ENCODE measurements at regions not wholly inside any gene's neighbourhood (a gene's known extent, or its start where the extent isn't known, plus 50 kb on each side); places are given as distances from the start of the nearest gene placed in this dataset.

DNA sequence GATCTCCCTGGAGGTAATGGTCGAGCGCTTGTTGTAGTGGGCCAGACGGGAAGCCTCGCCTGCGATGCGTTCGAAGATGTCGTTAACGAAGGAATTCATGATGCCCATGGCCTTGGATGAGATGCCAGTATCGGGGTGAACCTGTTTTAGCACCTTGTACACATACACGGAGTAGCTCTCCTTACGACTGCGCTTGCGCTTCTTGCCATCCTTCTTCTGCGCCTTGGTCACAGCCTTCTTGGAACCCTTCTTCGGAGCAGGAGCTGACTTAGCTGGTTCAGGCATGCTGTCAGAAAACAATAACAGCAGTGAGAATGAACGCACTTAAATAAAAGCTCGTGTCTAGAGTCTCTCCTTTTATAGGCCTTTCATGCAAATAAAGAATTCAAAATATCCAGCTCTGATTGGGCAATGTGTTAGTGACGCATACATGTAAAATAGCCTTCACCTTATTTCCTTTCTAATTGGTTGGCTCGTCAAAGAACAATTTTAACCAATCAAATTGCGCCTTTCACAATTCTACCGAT is 129.2 kb downstream of the HFE start (continued):
- TF ChIP-seq, protein P1, sequence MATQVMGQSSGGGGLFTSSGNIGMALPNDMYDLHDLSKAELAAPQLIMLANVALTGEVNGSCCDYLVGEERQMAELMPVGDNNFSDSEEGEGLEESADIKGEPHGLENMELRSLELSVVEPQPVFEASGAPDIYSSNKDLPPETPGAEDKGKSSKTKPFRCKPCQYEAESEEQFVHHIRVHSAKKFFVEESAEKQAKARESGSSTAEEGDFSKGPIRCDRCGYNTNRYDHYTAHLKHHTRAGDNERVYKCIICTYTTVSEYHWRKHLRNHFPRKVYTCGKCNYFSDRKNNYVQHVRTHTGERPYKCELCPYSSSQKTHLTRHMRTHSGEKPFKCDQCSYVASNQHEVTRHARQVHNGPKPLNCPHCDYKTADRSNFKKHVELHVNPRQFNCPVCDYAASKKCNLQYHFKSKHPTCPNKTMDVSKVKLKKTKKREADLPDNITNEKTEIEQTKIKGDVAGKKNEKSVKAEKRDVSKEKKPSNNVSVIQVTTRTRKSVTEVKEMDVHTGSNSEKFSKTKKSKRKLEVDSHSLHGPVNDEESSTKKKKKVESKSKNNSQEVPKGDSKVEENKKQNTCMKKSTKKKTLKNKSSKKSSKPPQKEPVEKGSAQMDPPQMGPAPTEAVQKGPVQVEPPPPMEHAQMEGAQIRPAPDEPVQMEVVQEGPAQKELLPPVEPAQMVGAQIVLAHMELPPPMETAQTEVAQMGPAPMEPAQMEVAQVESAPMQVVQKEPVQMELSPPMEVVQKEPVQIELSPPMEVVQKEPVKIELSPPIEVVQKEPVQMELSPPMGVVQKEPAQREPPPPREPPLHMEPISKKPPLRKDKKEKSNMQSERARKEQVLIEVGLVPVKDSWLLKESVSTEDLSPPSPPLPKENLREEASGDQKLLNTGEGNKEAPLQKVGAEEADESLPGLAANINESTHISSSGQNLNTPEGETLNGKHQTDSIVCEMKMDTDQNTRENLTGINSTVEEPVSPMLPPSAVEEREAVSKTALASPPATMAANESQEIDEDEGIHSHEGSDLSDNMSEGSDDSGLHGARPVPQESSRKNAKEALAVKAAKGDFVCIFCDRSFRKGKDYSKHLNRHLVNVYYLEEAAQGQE (IDR thresholded peaks at IDR 0.05) = no peak
- peak; percentile 10 for TF ChIP-seq FOXA2 (IDR thresholded peaks at IDR 0.05)
- peak; percentile 37 for TF ChIP-seq YY1 (IDR thresholded peaks at IDR 0.05)
- TF ChIP-seq EGR1 (IDR thresholded peaks at IDR 0.05; ENCODE audit: low read depth in 2 of 2) = no peak
- TF ChIP-seq SP1 (IDR thresholded peaks at IDR 0.05) = peak; percentile 88
- no peak for TF ChIP-seq HNF4G (IDR thresholded peaks at IDR 0.05)
- TF ChIP-seq, protein P2, sequence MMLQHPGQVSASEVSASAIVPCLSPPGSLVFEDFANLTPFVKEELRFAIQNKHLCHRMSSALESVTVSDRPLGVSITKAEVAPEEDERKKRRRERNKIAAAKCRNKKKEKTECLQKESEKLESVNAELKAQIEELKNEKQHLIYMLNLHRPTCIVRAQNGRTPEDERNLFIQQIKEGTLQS (IDR thresholded peaks at IDR 0.05) = no peak
- TF ChIP-seq, protein P3, sequence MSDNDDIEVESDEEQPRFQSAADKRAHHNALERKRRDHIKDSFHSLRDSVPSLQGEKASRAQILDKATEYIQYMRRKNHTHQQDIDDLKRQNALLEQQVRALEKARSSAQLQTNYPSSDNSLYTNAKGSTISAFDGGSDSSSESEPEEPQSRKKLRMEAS (IDR thresholded peaks at IDR 0.05) = peak; percentile 86

DNA sequence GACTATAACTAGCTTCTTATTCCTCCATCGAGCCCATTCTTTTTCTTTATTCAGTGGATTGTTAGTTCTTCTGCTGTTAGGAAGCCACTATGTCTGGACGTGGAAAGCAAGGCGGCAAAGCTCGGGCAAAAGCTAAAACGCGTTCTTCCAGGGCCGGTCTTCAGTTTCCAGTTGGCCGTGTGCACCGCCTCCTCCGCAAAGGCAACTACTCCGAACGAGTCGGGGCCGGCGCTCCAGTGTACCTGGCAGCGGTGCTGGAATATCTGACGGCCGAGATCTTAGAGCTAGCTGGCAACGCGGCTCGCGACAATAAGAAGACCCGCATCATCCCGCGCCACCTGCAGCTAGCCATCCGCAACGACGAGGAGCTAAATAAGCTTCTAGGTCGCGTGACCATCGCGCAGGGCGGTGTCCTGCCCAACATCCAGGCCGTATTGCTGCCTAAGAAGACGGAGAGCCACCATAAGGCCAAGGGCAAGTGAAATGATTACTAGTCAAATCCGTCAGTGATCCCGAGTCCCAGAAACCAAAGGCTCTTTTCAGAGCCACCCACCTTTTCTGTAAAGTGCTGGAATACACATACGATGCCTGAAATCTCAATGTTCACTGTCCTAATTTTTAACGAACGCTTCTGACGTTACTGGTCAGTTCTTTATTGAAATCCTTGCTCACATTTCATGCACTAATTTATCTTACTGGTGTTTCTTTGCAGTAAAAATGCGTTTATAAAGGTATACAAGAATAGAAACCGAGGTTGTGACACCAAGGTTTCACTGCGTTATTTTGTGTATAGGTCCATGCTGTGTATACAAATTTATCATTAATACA is 129.9 kb downstream of the HFE start:
- H3K9ac ChIP-seq (ENCODE audit: low read depth in 1 of 2, low read length in 2 of 2) = peak overlapping the region; percentile 58 to 96
- H3K9me3 ChIP-seq (ENCODE audit: control insufficient read depth in 4 of 4, low read length in 3 of 4) = no peaks in the 10 kb centered on the region
- peaks cover 0 to 27% (median 18%) of the 10 kb centered on the region in 4 donors for H3K4me1 ChIP-seq (ENCODE audit: control insufficient read depth in 4 of 4, insufficient read depth in 4 of 4, low read length in 3 of 4)
- peak overlapping the region; percentile 86 to 89 for H3K27ac ChIP-seq (ENCODE audit: low read depth in 1 of 2, low read length in 2 of 2)
- peak overlapping the region; percentile 56 to 73 (median 56) for H3K4me3 ChIP-seq (ENCODE audit: low read depth in 1 of 3, low read length in 3 of 3)
- 1% methylated on average over 44 of the region's 44 CpGs for WGBS
- H3K27me3 ChIP-seq (ENCODE audit: control insufficient read depth in 4 of 4, insufficient read depth in 4 of 4, low read length in 3 of 4) = no peaks in the 10 kb centered on the region
- TF ChIP-seq YY1 (IDR thresholded peaks at IDR 0.05) (peak; percentile 19), SP1 (IDR thresholded peaks at IDR 0.05) (peak; percentile 54), HNF4A (conservative IDR thresholded peaks at IDR 0.05) (peak in 1 of 2 donors; percentile 6), NR2F2 (IDR thresholded peaks at IDR 0.05) (no peak), RAD21 (IDR thresholded peaks at IDR 0.05) (peak; percentile 32 to 53), RXRA (IDR thresholded peaks at IDR 0.05) (peak in 1 of 2 donors; percentile 2), HNF4G (IDR thresholded peaks at IDR 0.05) (no peak), EGR1 (IDR thresholded peaks at IDR 0.05; ENCODE audit: low read depth in 2 of 2) (peak in 1 of 2 donors; percentile 5), GABPA (IDR thresholded peaks at IDR 0.05 in 1 of 2, conservative IDR thresholded peaks at IDR 0.05 in 1 of 2) (no peak), JUND (IDR thresholded peaks at IDR 0.05) (no peak), FOXA2 (IDR thresholded peaks at IDR 0.05) (peak; percentile 1), FOXA1 (IDR thresholded peaks at IDR 0.05) (no peak), TAF1 (conservative IDR thresholded peaks at IDR 0.05) (peak; percentile 98)
- TF ChIP-seq, protein P2 (IDR thresholded peaks at IDR 0.05) = peak; percentile 29
- TF ChIP-seq, protein P3 (IDR thresholded peaks at IDR 0.05) = no peak
- TF ChIP-seq, protein P4, sequence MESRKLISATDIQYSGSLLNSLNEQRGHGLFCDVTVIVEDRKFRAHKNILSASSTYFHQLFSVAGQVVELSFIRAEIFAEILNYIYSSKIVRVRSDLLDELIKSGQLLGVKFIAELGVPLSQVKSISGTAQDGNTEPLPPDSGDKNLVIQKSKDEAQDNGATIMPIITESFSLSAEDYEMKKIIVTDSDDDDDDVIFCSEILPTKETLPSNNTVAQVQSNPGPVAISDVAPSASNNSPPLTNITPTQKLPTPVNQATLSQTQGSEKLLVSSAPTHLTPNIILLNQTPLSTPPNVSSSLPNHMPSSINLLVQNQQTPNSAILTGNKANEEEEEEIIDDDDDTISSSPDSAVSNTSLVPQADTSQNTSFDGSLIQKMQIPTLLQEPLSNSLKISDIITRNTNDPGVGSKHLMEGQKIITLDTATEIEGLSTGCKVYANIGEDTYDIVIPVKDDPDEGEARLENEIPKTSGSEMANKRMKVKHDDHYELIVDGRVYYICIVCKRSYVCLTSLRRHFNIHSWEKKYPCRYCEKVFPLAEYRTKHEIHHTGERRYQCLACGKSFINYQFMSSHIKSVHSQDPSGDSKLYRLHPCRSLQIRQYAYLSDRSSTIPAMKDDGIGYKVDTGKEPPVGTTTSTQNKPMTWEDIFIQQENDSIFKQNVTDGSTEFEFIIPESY (IDR thresholded peaks at IDR 0.05) = peak; percentile 23
- TF ChIP-seq, protein P5, sequence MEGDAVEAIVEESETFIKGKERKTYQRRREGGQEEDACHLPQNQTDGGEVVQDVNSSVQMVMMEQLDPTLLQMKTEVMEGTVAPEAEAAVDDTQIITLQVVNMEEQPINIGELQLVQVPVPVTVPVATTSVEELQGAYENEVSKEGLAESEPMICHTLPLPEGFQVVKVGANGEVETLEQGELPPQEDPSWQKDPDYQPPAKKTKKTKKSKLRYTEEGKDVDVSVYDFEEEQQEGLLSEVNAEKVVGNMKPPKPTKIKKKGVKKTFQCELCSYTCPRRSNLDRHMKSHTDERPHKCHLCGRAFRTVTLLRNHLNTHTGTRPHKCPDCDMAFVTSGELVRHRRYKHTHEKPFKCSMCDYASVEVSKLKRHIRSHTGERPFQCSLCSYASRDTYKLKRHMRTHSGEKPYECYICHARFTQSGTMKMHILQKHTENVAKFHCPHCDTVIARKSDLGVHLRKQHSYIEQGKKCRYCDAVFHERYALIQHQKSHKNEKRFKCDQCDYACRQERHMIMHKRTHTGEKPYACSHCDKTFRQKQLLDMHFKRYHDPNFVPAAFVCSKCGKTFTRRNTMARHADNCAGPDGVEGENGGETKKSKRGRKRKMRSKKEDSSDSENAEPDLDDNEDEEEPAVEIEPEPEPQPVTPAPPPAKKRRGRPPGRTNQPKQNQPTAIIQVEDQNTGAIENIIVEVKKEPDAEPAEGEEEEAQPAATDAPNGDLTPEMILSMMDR (IDR thresholded peaks at IDR 0.05; ENCODE audit: low read depth, low read length, missing input control) = peak; percentile 29
- TF ChIP-seq, protein P1 (IDR thresholded peaks at IDR 0.05) = peak; percentile 94
- no peaks in the 10 kb centered on the region for H3K36me3 ChIP-seq (ENCODE audit: control insufficient read depth in 4 of 4, insufficient read depth in 3 of 4, low read depth in 1 of 4, low read length in 3 of 4)
- DNase-seq (ENCODE audit: low spot score) = peak; percentile 88

Measured in liver (tissue), 8 donors.